GM23248 (cell line): ENCODE measurements at regions not wholly inside any gene's neighbourhood (a gene's known extent, or its start where the extent isn't known, plus 50 kb on each side); places are given as distances from the start of the nearest gene placed in this dataset.

Experiments used
- DNase-seq: peaks from one replicate; pipeline ENCODE4 v3.0.0-alpha.2; 2015
- H2AFZ ChIP-seq: fragments of 200-600 bp; sonication (generic); 2 replicates; pipeline ENCODE4 v1.6.1; 2016; ENCODE audit warnings: antibody characterized with exemption
- H3F3A ChIP-seq: fragments of 200-600 bp; sonication (generic); 2 replicates; pipeline ENCODE4 v1.6.1; 2016; ENCODE audit warnings: mild to moderate bottlenecking, antibody characterized with exemption, mixed run types; ENCODE audit not compliant: insufficient read depth
- H3K27ac ChIP-seq: fragments of 200-600 bp; sonication (generic); 2 replicates; pipeline ENCODE4 v1.5.1; 2016; ENCODE audit warnings: mild to moderate bottlenecking
- H3K27me3 ChIP-seq: fragments of 200-600 bp; sonication (generic); replicated peaks from 2 replicates; pipeline ENCODE4 v1.6.1; 2016; ENCODE audit warnings: mild to moderate bottlenecking; ENCODE audit not compliant: insufficient read depth
- H3K36me3 ChIP-seq: fragments of 200-600 bp; sonication (generic); 2 replicates; pipeline ENCODE4 v1.6.1; 2016; ENCODE audit warnings: low read depth, mild to moderate bottlenecking
- H3K4me1 ChIP-seq: fragments of 200-600 bp; sonication (generic); 2 replicates; pipeline ENCODE4 v1.6.1; 2016; ENCODE audit warnings: mild to moderate bottlenecking; ENCODE audit not compliant: insufficient read depth
- H3K4me2 ChIP-seq: fragments of 200-600 bp; sonication (generic); one replicate; pipeline ENCODE4 v1.6.1; 2016; ENCODE audit warnings: mild to moderate bottlenecking; ENCODE audit not compliant: unreplicated experiment
- H3K4me3 ChIP-seq: fragments of 200-600 bp; sonication (generic); 2 replicates; pipeline ENCODE4 v1.5.1; 2016; ENCODE audit warnings: mild to moderate bottlenecking
- H3K79me2 ChIP-seq: fragments of 200-600 bp; sonication (generic); 2 replicates; pipeline ENCODE4 v1.6.1; 2016; ENCODE audit warnings: mild to moderate bottlenecking; ENCODE audit not compliant: insufficient read depth
- H3K9ac ChIP-seq: fragments of 200-600 bp; sonication (generic); 2 replicates; pipeline ENCODE4 v1.6.1; 2016; ENCODE audit warnings: mild to moderate bottlenecking
- H3K9me2 ChIP-seq: fragments of 200-600 bp; sonication (generic); 2 replicates; pipeline ENCODE4 v1.6.1; 2016; ENCODE audit warnings: mixed run types, mild to moderate bottlenecking, moderate library complexity; ENCODE audit not compliant: insufficient read depth
- H3K9me3 ChIP-seq: fragments of 200-600 bp; sonication (generic); one replicate; pipeline ENCODE4 v1.6.1; 2017; ENCODE audit warnings: low read depth
- H4K20me1 ChIP-seq: fragments of 200-600 bp; sonication (generic); 2 replicates; pipeline ENCODE4 v1.6.0; 2016; ENCODE audit not compliant: insufficient read depth
- EZH2 ChIP-seq: fragments of 200-600 bp; sonication (generic); IDR thresholded peaks from 2 replicates; pipeline ENCODE4 v1.6.1; 2018; ENCODE audit warnings: antibody characterized with exemption, mild to moderate bottlenecking; ENCODE audit not compliant: insufficient read depth, poor library complexity, severe bottlenecking
- EZH2phosphoT487 ChIP-seq: fragments of 200-600 bp; sonication (generic); IDR thresholded peaks from 2 replicates; pipeline ENCODE4 v1.6.1; 2018; ENCODE audit warnings: antibody characterized with exemption, moderate library complexity, mild to moderate bottlenecking, low read depth; ENCODE audit not compliant: insufficient read depth
- WGBS, 2 experiments: methylation state at CpG; one replicate each; pipeline ENCODE4 v1.1.6; 2015 to 2017; ENCODE audit warnings: low lambda C conversion rate in 2 of 2, low coverage in 1 of 2; ENCODE audit errors: missing lambda C conversion rate in 2 of 2; 5-methylcytosine and 5-hydroxymethylcytosine counted together
- in situ Hi-C: fragments of 300-500 bp; cut with MboI; formaldehyde crosslinking; loops from 2 replicates; pipeline ENCODE4 v1.15.0; 2020

DNA sequence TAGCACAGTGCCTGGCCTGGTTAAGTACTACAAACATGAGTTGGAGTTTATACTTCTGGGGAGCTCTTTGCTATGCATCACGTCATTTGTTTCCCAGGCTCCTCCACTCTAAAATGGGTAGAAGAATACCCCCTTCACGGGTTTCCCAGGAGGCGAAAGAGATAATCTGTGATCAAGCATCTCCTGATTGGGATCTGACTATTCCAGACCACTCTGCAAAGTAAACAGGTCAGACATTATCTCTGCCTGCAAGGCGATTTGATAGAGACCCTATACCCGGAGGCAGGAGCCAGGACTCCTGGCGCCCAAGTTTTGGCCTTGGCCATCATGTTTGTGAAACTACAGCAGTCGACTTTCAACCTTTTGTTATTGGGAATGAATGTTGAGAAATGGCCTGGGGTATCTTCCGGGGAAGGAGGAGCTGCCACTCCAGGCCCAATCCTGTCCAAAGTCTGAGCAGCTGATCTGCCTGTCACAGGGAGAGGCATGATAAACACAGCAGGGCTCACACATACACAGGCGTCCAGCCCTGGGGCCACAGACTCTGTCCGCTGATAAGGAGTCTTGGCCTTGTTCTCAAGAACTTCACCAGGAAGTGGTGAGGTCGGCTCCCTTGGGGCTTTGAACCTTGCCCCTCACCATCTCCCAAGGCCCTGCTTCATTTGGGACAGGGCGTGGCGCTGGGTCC, 199.9 kb downstream of the MAF start:
- no peaks in the 10 kb centered on the region for H4K20me1 ChIP-seq
- H3K27ac ChIP-seq = no peak overlapping the region
- in situ Hi-C loops = no loop called here
- H3K9me2 ChIP-seq = no peaks in the 10 kb centered on the region
- no peak for DNase-seq
- TF ChIP-seq EZH2 (no peak), EZH2phosphoT487 (no peak)
- H3K9ac ChIP-seq = no peak overlapping the region
- no peaks in the 10 kb centered on the region for H3K27me3 ChIP-seq
- no peaks in the 10 kb centered on the region for H3K79me2 ChIP-seq
- no peak overlapping the region for H3K4me3 ChIP-seq
- H3K36me3 ChIP-seq = no peaks in the 10 kb centered on the region
- WGBS, 2 experiments = 46 to 47% methylated on average over 13 of the region's 13 CpGs
- no peaks in the 10 kb centered on the region for H3F3A ChIP-seq
- H3K4me2 ChIP-seq = no peak overlapping the region
- H2AFZ ChIP-seq = no peak overlapping the region
- no peaks in the 10 kb centered on the region for H3K4me1 ChIP-seq
- H3K9me3 ChIP-seq = no peaks in the 10 kb centered on the region

- Histone ChIP-seq H3K4me2 (no peak overlapping the region), H3K79me2 (no peaks in the 10 kb centered on the region), H3K4me3 (no peak overlapping the region), H3K4me1 (no peaks in the 10 kb centered on the region), H3K9me3 (no peaks in the 10 kb centered on the region), H3K9me2 (no peaks in the 10 kb centered on the region), H2AFZ (no peak overlapping the region), H3K27ac (no peak overlapping the region), H3K36me3 (no peaks in the 10 kb centered on the region), H3F3A (no peaks in the 10 kb centered on the region), H4K20me1 (no peaks in the 10 kb centered on the region), H3K9ac (no peak overlapping the region), H3K27me3 (no peaks in the 10 kb centered on the region)
- WGBS, 2 experiments = 40 to 41% methylated on average over 5 of the region's 5 CpGs
- in situ Hi-C loops = no loop called here
- TF ChIP-seq EZH2phosphoT487 (no peak), EZH2 (no peak)
- DNase-seq = no peak
Observed at GRCh38 chr16:79395591-79395990, 204.9 kb downstream of the MAF start.

DNA sequence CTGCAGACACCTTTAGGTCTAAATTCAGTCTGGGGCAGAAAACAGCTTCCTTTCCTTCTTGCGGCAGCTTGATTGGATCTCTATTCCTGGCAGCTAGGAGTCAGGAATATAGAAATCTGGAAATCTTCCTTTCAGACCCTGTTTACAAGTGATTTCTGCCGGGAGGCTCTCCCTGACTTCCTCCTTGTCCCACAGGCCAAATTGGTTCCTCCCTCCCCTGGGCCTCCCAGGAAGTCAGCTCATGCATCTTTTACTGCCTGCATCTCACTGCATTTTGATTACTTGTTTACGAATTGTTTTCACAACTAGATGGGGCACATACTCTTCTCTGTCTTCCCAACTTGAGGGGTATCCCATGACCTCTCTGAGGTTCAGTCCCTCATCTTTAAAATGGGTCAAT, 206.3 kb downstream of the MAF start:
- 50 to 55% methylated on average over 3 of the region's 3 CpGs for WGBS, 2 experiments
- no peak for DNase-seq
- Histone ChIP-seq H3K27ac (no peak overlapping the region), H3F3A (no peaks in the 10 kb centered on the region), H3K4me2 (no peak overlapping the region), H2AFZ (no peak overlapping the region), H3K4me1 (no peaks in the 10 kb centered on the region), H3K9me3 (no peaks in the 10 kb centered on the region), H3K79me2 (no peaks in the 10 kb centered on the region), H4K20me1 (no peaks in the 10 kb centered on the region), H3K9me2 (no peaks in the 10 kb centered on the region), H3K9ac (no peak overlapping the region), H3K36me3 (no peaks in the 10 kb centered on the region), H3K4me3 (no peak overlapping the region), H3K27me3 (no peaks in the 10 kb centered on the region)
- in situ Hi-C loops = no loop called here
- TF ChIP-seq EZH2 = no peak
- TF ChIP-seq EZH2phosphoT487 = no peak

DNA sequence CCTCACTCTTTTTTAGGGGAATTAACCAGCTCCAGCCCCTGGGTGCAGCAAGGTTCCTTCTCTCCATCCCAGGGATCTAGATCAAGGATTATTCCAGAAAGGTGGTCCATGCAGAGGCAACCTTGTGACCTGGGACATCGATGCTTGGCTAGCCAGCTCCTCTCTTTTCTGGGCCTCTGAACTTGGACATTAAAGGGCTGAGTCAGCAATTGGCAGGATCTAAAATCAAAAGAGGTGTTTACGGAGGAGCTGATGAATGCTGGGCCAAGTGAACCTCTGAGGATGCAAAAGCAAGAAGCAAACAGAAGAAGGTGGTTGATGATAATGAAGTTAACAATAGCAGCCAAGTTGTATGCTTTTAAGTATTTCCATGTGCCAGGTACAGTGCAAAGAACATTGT, 207.0 kb downstream of the MAF start:
- in situ Hi-C loops = no loop called here

DNA sequence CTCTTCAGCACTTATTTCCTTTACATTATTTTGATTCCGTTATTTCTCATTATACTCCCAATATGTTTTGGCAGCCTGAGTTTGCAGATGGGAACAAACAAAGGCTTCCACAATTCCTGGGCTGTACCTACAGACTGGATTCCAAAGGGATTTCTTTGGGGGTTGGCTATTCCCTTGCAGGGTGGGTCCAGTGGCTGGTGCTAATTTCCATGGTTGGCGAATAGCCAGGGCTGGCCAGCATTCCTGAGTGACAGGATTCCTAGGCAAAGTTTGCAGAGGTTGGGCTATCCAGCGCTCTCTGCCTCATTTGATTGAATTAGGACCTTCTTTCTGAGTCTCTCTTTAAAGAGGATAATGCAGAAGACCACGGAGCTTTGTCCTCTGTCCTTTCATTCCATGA, 207.4 kb downstream of the MAF start:
- Histone ChIP-seq H3F3A (no peaks in the 10 kb centered on the region), H3K36me3 (no peaks in the 10 kb centered on the region), H3K79me2 (no peaks in the 10 kb centered on the region), H2AFZ (no peak overlapping the region), H3K9me3 (no peaks in the 10 kb centered on the region), H3K27me3 (no peaks in the 10 kb centered on the region), H3K9me2 (no peaks in the 10 kb centered on the region), H3K4me1 (no peaks in the 10 kb centered on the region), H4K20me1 (no peaks in the 10 kb centered on the region), H3K27ac (no peak overlapping the region), H3K9ac (no peak overlapping the region), H3K4me3 (no peak overlapping the region), H3K4me2 (no peak overlapping the region)
- no peak for DNase-seq
- in situ Hi-C loops = no loop called here
- TF ChIP-seq EZH2phosphoT487 (no peak), EZH2 (no peak)
- 30 to 40% methylated on average over 4 of the region's 4 CpGs for WGBS, 2 experiments

More for the DNA sequence above, 207.0 kb downstream of the MAF start:
- WGBS, 2 experiments = 45 to 60% methylated on average over 2 of the region's 2 CpGs
- Histone ChIP-seq H3K9me2 (no peaks in the 10 kb centered on the region), H2AFZ (no peak overlapping the region), H3K9ac (no peak overlapping the region), H3K4me2 (no peak overlapping the region), H3K27me3 (no peaks in the 10 kb centered on the region), H3K4me3 (no peak overlapping the region), H3K27ac (no peak overlapping the region), H3K79me2 (no peaks in the 10 kb centered on the region), H3F3A (no peaks in the 10 kb centered on the region), H4K20me1 (no peaks in the 10 kb centered on the region), H3K9me3 (no peaks in the 10 kb centered on the region), H3K36me3 (no peaks in the 10 kb centered on the region), H3K4me1 (no peaks in the 10 kb centered on the region)
- TF ChIP-seq EZH2phosphoT487 = no peak
- TF ChIP-seq EZH2 = no peak
- no peak for DNase-seq
